HepG2 (cell line): ENCODE measurements at regions not wholly inside any gene's neighbourhood (a gene's known extent, or its start where the extent isn't known, plus 50 kb on each side); places are given as distances from the start of the nearest gene placed in this dataset.

ENCODE experiments used
- ATAC-seq: fragments of 200-7000 bp; cut with Tn5 transposase; 3 replicates; pipeline ENCODE4 v1.9.1; 2020; ENCODE audit warnings: mild to moderate bottlenecking, moderate library complexity
- BruUV-seq: library from RNA; stranded (reverse); fragments of 400-500 nt; replicated peaks from 2 replicates; lab custom pipeline; 2021; lab: Mats Ljungman, UMichigan
- CTCF ChIA-PET: fragments of 300-600 bp; formaldehyde crosslinking; extraction: SDS; loops from one replicate; lab custom pipeline; 2021; ENCODE audit warnings: low total read pairs, inconsistent platforms, low intra/inter-chr PET ratio; lab: Yijun Ruan, JAX
- POLR2A ChIA-PET: fragments of 350-600 bp; sonication (Branson Sonifier 250); formaldehyde crosslinking; loops from one replicate; lab custom pipeline; 2020; ENCODE audit warnings: antibody characterized with exemption, inconsistent platforms; lab: Yijun Ruan, JAX
- DNase-seq: peaks from one replicate; pipeline ENCODE4 v3.0.0-alpha.2; 2015; ENCODE audit warnings: low spot score
- FAIRE-seq: peaks from 3 replicates; lab custom pipeline; 2011; peaks lifted over from hg19 to GRCh38; lab: Jason Lieb, UNC
- H2AFZ ChIP-seq: one replicate; pipeline ENCODE4 v1.6.1; 2011; ENCODE audit warnings: low read length, inconsistent platforms
- H3K27ac ChIP-seq: fragments of 300-600 bp; 3 replicates; pipeline ENCODE4 v1.8.0; 2011; ENCODE audit warnings: mixed run types, mild to moderate bottlenecking, mixed read lengths, low read length, inconsistent platforms; ENCODE audit not compliant: insufficient read depth; ENCODE audit errors: extremely low read length
- H3K27me3 ChIP-seq, 2 experiments: fragments of 200-600 bp in 1 of 2; 2 replicates in 1 of 2; 3 replicates in 1 of 2; pipeline versions ENCODE4 v1.6.0 to v1.8.0; 2011; ENCODE audit warnings: low read length in 2 of 2, mild to moderate bottlenecking in 2 of 2, moderate library complexity in 2 of 2, inconsistent platforms in 1 of 2; ENCODE audit not compliant: insufficient read depth in 2 of 2, control insufficient read depth in 1 of 2
- H3K36me3 ChIP-seq, 2 experiments: fragments of 200-600 bp in 1 of 2; replicated peaks in 1 of 2; 2 replicates in 1 of 2; 3 replicates in 1 of 2; pipeline versions ENCODE4 v1.5.1 to v1.8.0; 2011; ENCODE audit warnings: low read length in 2 of 2, inconsistent platforms in 1 of 2; ENCODE audit not compliant: insufficient read depth in 2 of 2, control insufficient read depth in 1 of 2
- H3K4me1 ChIP-seq: 2 replicates; pipeline ENCODE4 v1.5.1; 2012; ENCODE audit warnings: low read length, inconsistent platforms; ENCODE audit not compliant: insufficient read depth
- H3K4me2 ChIP-seq: 2 replicates; pipeline ENCODE4 v1.6.0; 2011; ENCODE audit warnings: low read depth, low read length, inconsistent platforms
- H3K4me3 ChIP-seq, 3 experiments: fragments of 200-600 bp in 1 of 3; sonication (generic), shearing (Covaris generic) in 1 of 3; replicated peaks in 1 of 3; 2 replicates each; pipeline ENCODE4 v1.5.1; 2011 to 2016; ENCODE audit warnings: low read length in 3 of 3, inconsistent platforms in 2 of 3, low read depth in 2 of 3, mild to moderate bottlenecking in 2 of 3, control low read depth in 1 of 3, mixed read lengths in 1 of 3; ENCODE audit not compliant: insufficient read depth in 1 of 3
- H3K79me2 ChIP-seq: one replicate; pipeline ENCODE4 v1.6.1; 2011; ENCODE audit warnings: low read length, inconsistent platforms; ENCODE audit not compliant: insufficient read depth
- H3K9ac ChIP-seq: 2 replicates; pipeline ENCODE4 v1.6.0; 2011; ENCODE audit warnings: mild to moderate bottlenecking, low read depth, low read length, inconsistent platforms; ENCODE audit not compliant: insufficient read depth
- H3K9me3 ChIP-seq: 2 replicates; pipeline ENCODE4 v1.5.1; 2012; ENCODE audit warnings: mild to moderate bottlenecking, low read length
- H4K20me1 ChIP-seq: 2 replicates; pipeline ENCODE4 v1.6.0; 2011; ENCODE audit warnings: inconsistent platforms, mild to moderate bottlenecking, low read length, moderate library complexity; ENCODE audit not compliant: insufficient read depth
- CREM ChIP-seq, 2 experiments: sonication (generic) in 1 of 2; formaldehyde crosslinking in 1 of 2; IDR thresholded peaks; 2 replicates each; pipeline versions ENCODE4 v1.4.0 to v1.6.1; 2016 to 2020; ENCODE audit warnings: antibody characterized with exemption in 1 of 2, mild to moderate bottlenecking in 1 of 2, missing genetic modification reagents in 1 of 2
- FOXC1 ChIP-seq: sonication (generic); formaldehyde crosslinking; IDR thresholded peaks from 2 replicates; pipeline ENCODE4 v1.8.0; 2022; ENCODE audit warnings: mild to moderate bottlenecking, missing genetic modification reagents, borderline replicate concordance
- GATAD2A ChIP-seq: IDR thresholded peaks from 2 replicates; pipeline ENCODE4 v1.6.1; 2016
- KDM5B ChIP-seq: sonication (generic); formaldehyde crosslinking; IDR thresholded peaks from 2 replicates; pipeline ENCODE4 v1.4.0; 2020; ENCODE audit warnings: missing genetic modification reagents, mild to moderate bottlenecking, borderline replicate concordance
- RARG ChIP-seq: sonication (generic); formaldehyde crosslinking; IDR thresholded peaks from 2 replicates; pipeline ENCODE4 v1.4.0; 2020; ENCODE audit warnings: low read depth, mild to moderate bottlenecking, missing genetic modification reagents
- SP2 ChIP-seq: sonication (generic); formaldehyde crosslinking; IDR thresholded peaks from 2 replicates; pipeline ENCODE4 v1.5.1; 2020; ENCODE audit warnings: mild to moderate bottlenecking, missing genetic modification reagents
- TAF15 ChIP-seq: fragments of 200-400 bp; formaldehyde crosslinking; IDR thresholded peaks from one replicate; pipeline ENCODE4 v1.6.1; 2018; ENCODE audit warnings: mild to moderate bottlenecking, low read depth, low read length; ENCODE audit not compliant: poor library complexity, severe bottlenecking
- TBX2 ChIP-seq: sonication (generic); formaldehyde crosslinking; IDR thresholded peaks from 2 replicates; pipeline ENCODE4 v1.5.0; 2020; ENCODE audit warnings: missing genetic modification reagents, mild to moderate bottlenecking, borderline replicate concordance
- THYN1 ChIP-seq: sonication (generic); formaldehyde crosslinking; IDR thresholded peaks from 2 replicates; pipeline ENCODE4 v1.8.1; 2023; ENCODE audit warnings: low read depth, mild to moderate bottlenecking, moderate library complexity, missing genetic modification reagents, borderline replicate concordance
- ZMYM2 ChIP-seq: sonication (generic); formaldehyde crosslinking; IDR thresholded peaks from 2 replicates; pipeline ENCODE4 v1.8.0; 2022; ENCODE audit warnings: mild to moderate bottlenecking, missing genetic modification reagents
- ZNF256 ChIP-seq: sonication (generic); formaldehyde crosslinking; conservative IDR thresholded peaks from 2 replicates; pipeline ENCODE4 v1.4.0; 2020; ENCODE audit warnings: missing genetic modification reagents
- ZNF543 ChIP-seq: sonication (generic); formaldehyde crosslinking; IDR thresholded peaks from 2 replicates; pipeline ENCODE4 v1.4.0; 2020; ENCODE audit warnings: mild to moderate bottlenecking, missing genetic modification reagents
- ZNF777 ChIP-seq: sonication (generic); formaldehyde crosslinking; IDR thresholded peaks from 2 replicates; pipeline ENCODE4 v1.4.0; 2020; ENCODE audit warnings: missing genetic modification reagents
- ZNF83 ChIP-seq: sonication (generic); formaldehyde crosslinking; IDR thresholded peaks from 2 replicates; pipeline ENCODE4 v1.4.0; 2020; ENCODE audit warnings: missing genetic modification reagents, mild to moderate bottlenecking, borderline replicate concordance
- ZSCAN31 ChIP-seq: sonication (generic); formaldehyde crosslinking; IDR thresholded peaks from 2 replicates; pipeline ENCODE4 v1.5.0; 2020; ENCODE audit warnings: low read depth, mild to moderate bottlenecking, missing genetic modification reagents
- WGBS: methylation state at CpG from one replicate; pipeline ENCODE4 v1.1.6; 2017; ENCODE audit warnings: low lambda C conversion rate; 5-methylcytosine and 5-hydroxymethylcytosine counted together
- in situ Hi-C: cut with HindIII; loops from 2 replicates; pipeline ENCODE4 v1.10.0; 2017; ENCODE audit warnings: low pct_unique_long_range_greater_than_20kb; ENCODE audit not compliant: extremely low pct_ligation_motif_present
- intact Hi-C: fragments of 100-400 bp; cut with micrococcal nuclease; formaldehyde crosslinking; loops from one replicate; pipeline ENCODE4 v1.10.0; 2022; ENCODE audit not compliant: unreplicated experiment
- TF ChIP-seq, protein P1 (sequence below): sonication (generic); formaldehyde crosslinking; conservative IDR thresholded peaks from 2 replicates; pipeline ENCODE4 v1.8.0; 2022; ENCODE audit warnings: mild to moderate bottlenecking, moderate library complexity, missing genetic modification reagents
- TF ChIP-seq, protein P2 (sequence below): sonication (generic); formaldehyde crosslinking; IDR thresholded peaks from 2 replicates; pipeline ENCODE4 v1.4.0; 2020; ENCODE audit warnings: missing genetic modification reagents, mild to moderate bottlenecking, borderline replicate concordance
- TF ChIP-seq, protein P3 (sequence below): sonication (generic); formaldehyde crosslinking; IDR thresholded peaks from 2 replicates; pipeline ENCODE4 v1.8.1; 2023; ENCODE audit warnings: mild to moderate bottlenecking, inconsistent platforms, moderate library complexity, missing genetic modification reagents, borderline replicate concordance

DNA sequence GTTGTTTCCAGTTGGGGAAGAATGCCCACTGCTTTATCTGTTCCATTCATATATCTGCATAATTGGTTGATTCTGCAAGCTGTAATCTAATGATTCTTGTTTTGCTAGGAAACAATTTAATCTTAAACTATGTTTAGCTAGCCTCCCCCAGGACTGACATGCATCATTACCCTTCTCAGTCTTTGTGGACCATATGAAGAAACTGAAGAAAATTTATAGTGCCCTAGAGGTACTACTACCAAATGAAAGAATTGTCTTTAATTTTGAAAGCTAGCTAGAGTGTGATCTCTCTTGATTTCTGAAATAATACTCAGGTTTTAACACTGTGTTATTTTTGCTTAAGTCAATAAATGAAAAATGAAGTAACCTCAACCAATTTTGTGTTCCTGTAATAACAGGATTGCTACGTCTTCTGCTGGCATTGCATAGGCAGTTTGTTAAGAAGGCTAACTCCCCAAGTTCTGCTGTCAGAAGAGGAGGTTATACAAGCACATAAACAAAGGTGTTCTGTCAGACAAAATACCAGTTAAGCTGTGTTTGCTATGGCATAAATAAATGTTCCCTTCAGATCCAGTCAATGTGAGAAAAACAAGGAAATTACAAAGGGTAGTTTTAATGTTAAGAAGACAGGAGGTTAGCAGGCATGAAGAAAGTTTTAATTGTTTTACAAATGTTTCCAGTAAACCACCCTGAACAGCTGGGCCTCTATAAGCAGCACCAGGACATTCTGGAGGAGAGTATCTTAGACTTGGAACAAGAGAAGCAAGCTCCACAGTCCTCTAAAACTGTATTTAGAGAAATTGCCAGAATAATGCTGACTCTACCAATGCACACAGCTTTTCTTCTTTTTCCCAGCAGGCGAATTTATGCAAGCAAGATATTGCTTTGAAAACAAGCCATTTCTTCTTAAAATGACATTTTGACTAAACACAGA, 90.3 kb upstream of the CTTNBP2 start (continued):
- TF ChIP-seq ZSCAN31 (CRISPR knock-in tag) (no peak), RARG (no peak), THYN1 (CRISPR knock-in tag) (no peak), ZNF543 (no peak)
- TF ChIP-seq, protein P1, sequence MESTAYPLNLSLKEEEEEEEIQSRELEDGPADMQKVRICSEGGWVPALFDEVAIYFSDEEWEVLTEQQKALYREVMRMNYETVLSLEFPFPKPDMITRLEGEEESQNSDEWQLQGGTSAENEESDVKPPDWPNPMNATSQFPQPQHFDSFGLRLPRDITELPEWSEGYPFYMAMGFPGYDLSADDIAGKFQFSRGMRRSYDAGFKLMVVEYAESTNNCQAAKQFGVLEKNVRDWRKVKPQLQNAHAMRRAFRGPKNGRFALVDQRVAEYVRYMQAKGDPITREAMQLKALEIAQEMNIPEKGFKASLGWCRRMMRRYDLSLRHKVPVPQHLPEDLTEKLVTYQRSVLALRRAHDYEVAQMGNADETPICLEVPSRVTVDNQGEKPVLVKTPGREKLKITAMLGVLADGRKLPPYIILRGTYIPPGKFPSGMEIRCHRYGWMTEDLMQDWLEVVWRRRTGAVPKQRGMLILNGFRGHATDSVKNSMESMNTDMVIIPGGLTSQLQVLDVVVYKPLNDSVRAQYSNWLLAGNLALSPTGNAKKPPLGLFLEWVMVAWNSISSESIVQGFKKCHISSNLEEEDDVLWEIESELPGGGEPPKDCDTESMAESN (CRISPR knock-in tag): no peak

DNA sequence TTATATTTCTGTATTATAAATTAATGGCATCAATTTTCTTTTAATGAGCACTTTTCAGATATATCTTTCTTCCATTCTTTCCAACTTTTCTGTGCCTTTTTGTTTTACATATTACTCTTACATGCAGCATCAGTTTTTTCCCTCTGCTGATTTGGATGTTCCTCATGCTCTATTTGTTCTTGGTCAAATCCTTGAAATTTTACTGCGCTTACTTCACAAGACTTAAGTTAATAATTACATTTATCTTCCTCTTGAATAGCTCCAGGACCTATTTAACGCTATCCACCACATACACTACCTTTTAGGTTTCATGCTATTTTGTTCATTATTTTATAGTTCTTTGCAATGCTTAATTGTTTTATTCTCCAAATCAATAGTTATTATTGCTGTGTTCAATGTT, 97.6 kb upstream of the CTTNBP2 start:
- Histone ChIP-seq H3K79me2 (no peaks in the 10 kb centered on the region), H3K27ac (no peak overlapping the region), H3K4me1 (no peaks in the 10 kb centered on the region), H3K4me3 (no peak overlapping the region), H3K36me3 (no peaks in the 10 kb centered on the region), H3K27me3 (no peaks in the 10 kb centered on the region), H3K4me2 (no peak overlapping the region), H3K9ac (no peak overlapping the region), H2AFZ (no peak overlapping the region), H3K9me3 (no peaks in the 10 kb centered on the region), H4K20me1 (no peaks in the 10 kb centered on the region)
- WGBS: 9% methylated on average over 2 of the region's 2 CpGs
- ChIA-PET CTCF (no interaction called here), POLR2A (no interaction called here)
- no TSS peak for BruUV-seq
- ATAC-seq: no peak
- in situ Hi-C loops (no loop called here), intact Hi-C loops (no loop called here)
- no peak for DNase-seq
- FAIRE-seq: no peak
- TF ChIP-seq SP2 (CRISPR knock-in tag) (no peak), ZMYM2 (CRISPR knock-in tag) (no peak), TBX2 (CRISPR knock-in tag) (no peak), FOXC1 (CRISPR knock-in tag) (no peak), ZNF256 (CRISPR knock-in tag) (no peak), ZNF83 (CRISPR knock-in tag) (no peak), ZNF777 (CRISPR knock-in tag) (no peak), KDM5B (CRISPR knock-in tag) (no peak), TAF15 (no peak), CREM (IDR thresholded peaks at IDR 0.05) (no peak), CREM (CRISPR knock-in tag; IDR thresholded peaks at IDR 0.05) (no peak), GATAD2A (CRISPR knock-in tag) (no peak)
- TF ChIP-seq, protein P2, sequence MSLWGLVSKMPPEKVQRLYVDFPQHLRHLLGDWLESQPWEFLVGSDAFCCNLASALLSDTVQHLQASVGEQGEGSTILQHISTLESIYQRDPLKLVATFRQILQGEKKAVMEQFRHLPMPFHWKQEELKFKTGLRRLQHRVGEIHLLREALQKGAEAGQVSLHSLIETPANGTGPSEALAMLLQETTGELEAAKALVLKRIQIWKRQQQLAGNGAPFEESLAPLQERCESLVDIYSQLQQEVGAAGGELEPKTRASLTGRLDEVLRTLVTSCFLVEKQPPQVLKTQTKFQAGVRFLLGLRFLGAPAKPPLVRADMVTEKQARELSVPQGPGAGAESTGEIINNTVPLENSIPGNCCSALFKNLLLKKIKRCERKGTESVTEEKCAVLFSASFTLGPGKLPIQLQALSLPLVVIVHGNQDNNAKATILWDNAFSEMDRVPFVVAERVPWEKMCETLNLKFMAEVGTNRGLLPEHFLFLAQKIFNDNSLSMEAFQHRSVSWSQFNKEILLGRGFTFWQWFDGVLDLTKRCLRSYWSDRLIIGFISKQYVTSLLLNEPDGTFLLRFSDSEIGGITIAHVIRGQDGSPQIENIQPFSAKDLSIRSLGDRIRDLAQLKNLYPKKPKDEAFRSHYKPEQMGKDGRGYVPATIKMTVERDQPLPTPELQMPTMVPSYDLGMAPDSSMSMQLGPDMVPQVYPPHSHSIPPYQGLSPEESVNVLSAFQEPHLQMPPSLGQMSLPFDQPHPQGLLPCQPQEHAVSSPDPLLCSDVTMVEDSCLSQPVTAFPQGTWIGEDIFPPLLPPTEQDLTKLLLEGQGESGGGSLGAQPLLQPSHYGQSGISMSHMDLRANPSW: no peak
- TF ChIP-seq, protein P3, sequence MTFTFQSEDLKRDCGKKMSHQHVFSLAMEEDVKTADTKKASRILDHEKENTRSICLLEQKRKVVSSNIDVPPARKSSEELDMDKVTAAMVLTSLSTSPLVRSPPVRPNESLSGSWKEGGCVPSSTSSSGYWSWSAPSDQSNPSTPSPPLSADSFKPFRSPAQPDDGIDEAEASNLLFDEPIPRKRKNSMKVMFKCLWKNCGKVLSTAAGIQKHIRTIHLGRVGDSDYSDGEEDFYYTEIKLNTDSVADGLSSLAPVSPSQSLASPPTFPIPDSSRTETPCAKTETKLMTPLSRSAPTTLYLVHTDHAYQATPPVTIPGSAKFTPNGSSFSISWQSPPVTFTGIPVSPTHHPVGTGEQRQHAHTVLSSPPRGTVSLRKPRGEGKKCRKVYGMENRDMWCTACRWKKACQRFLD: no peak
